H1 (cell line): ENCODE measurements at regions not wholly inside any gene's neighbourhood (a gene's known extent, or its start where the extent isn't known, plus 50 kb on each side); places are given as distances from the start of the nearest gene placed in this dataset.

Experiments used
- CTCF ChIA-PET: fragments of 300-600 bp; sonication (Branson Sonifier 250); formaldehyde crosslinking; loops from one replicate; lab custom pipeline; 2021; ENCODE audit not compliant: partially characterized antibody; lab: Charles Lee
- POLR2A ChIA-PET: fragments of 300-600 bp; sonication (Branson Sonifier 250); formaldehyde crosslinking; loops from one replicate; lab custom pipeline; 2021; ENCODE audit warnings: inconsistent platforms; ENCODE audit not compliant: partially characterized antibody; lab: Charles Lee
- DNase-seq, 2 experiments: peaks; one replicate each; pipeline versions ENCODE4 v3.0.0 to v3.0.0-alpha.2; 2010 to 2022; ENCODE audit warnings: low spot score in 2 of 2, low read depth in 1 of 2, mixed read lengths in 1 of 2
- FAIRE-seq: peaks from 2 replicates; lab custom pipeline; 2011; peaks lifted over from hg19 to GRCh38; lab: Jason Lieb, UNC
- H2AFZ ChIP-seq: 2 replicates; pipeline ENCODE4 v1.8.1; 2012; ENCODE audit warnings: low read length, inconsistent platforms
- H2AK5ac ChIP-seq: 2 replicates; pipeline ENCODE4 v1.6.1; 2013; ENCODE audit warnings: low read depth, low read length
- H2BK120ac ChIP-seq: replicated peaks from 2 replicates; pipeline ENCODE3; 2013; ENCODE audit warnings: low read depth, low read length, inconsistent platforms
- H2BK12ac ChIP-seq: 2 replicates; pipeline ENCODE4 v1.6.1; 2013; ENCODE audit warnings: low read depth, low read length
- H2BK15ac ChIP-seq: 2 replicates; pipeline ENCODE4 v1.6.1; 2013; ENCODE audit warnings: low read length
- H2BK20ac ChIP-seq: 2 replicates; pipeline ENCODE4 v1.6.1; 2013; ENCODE audit warnings: low read length
- H2BK5ac ChIP-seq: 2 replicates; pipeline ENCODE4 v1.6.1; 2013; ENCODE audit warnings: low read depth, low read length
- H3K14ac ChIP-seq: 2 replicates; pipeline ENCODE4 v1.6.1; 2013; ENCODE audit warnings: inconsistent platforms; ENCODE audit not compliant: insufficient read length
- H3K18ac ChIP-seq: 2 replicates; pipeline ENCODE4 v1.6.1; 2013; ENCODE audit warnings: low read length; ENCODE audit errors: extremely low read depth
- H3K23ac ChIP-seq: 2 replicates; pipeline ENCODE4 v1.6.1; 2013; ENCODE audit warnings: inconsistent platforms; ENCODE audit not compliant: insufficient read length
- H3K23me2 ChIP-seq: 2 replicates; pipeline ENCODE4 v1.6.1; 2013; ENCODE audit warnings: low read depth, low read length
- H3K27ac ChIP-seq: 2 replicates; pipeline ENCODE4 v1.6.1; 2011; ENCODE audit warnings: low read depth, low read length, inconsistent platforms
- H3K27me3 ChIP-seq, 4 experiments: replicated peaks in 1 of 4; 1 replicate in 1 of 4; 2 replicates in 3 of 4; pipeline versions ENCODE4 v1.6.1 to v1.8.1; 2011 to 2013; ENCODE audit warnings: low read length in 3 of 4, mild to moderate bottlenecking in 3 of 4, inconsistent platforms in 2 of 4, mixed read lengths in 2 of 4, moderate library complexity in 1 of 4; ENCODE audit not compliant: control insufficient read depth in 3 of 4, insufficient read depth in 3 of 4; ENCODE audit errors: extremely low read depth in 1 of 4
- H3K36me3 ChIP-seq, 4 experiments: 2 replicates each; pipeline versions ENCODE4 v1.6.1 to v1.8.1; 2011 to 2013; ENCODE audit warnings: mild to moderate bottlenecking in 4 of 4, low read length in 3 of 4, moderate library complexity in 2 of 4, control low read depth in 1 of 4, inconsistent platforms in 1 of 4; ENCODE audit not compliant: insufficient read depth in 4 of 4, control insufficient read depth in 2 of 4
- H3K4ac ChIP-seq: replicated peaks from 2 replicates; pipeline ENCODE3; 2013; ENCODE audit warnings: low read length, low read depth, mixed read lengths, inconsistent platforms; ENCODE audit not compliant: insufficient read length
- H3K4me1 ChIP-seq, 4 experiments: replicated peaks in 1 of 4; 1 replicate in 1 of 4; 2 replicates in 3 of 4; pipeline versions ENCODE4 v1.6.1 to v1.8.1; 2011 to 2013; ENCODE audit warnings: low read length in 3 of 4, inconsistent platforms in 2 of 4, mixed read lengths in 1 of 4; ENCODE audit not compliant: insufficient read depth in 4 of 4, control insufficient read depth in 3 of 4
- H3K4me2 ChIP-seq, 2 experiments: 2 replicates each; pipeline versions ENCODE4 v1.6.1 to v1.8.1; 2011 to 2013; ENCODE audit warnings: low read depth in 2 of 2, low read length in 2 of 2, control low read depth in 1 of 2, inconsistent platforms in 1 of 2, mild to moderate bottlenecking in 1 of 2; ENCODE audit not compliant: insufficient read depth in 1 of 2
- H3K4me3 ChIP-seq, 4 experiments: fragments of 200-600, 300-600 bp in 1 of 4; sonication (generic), shearing (Covaris generic), sonication (Bioruptor Twin) in 1 of 4; 2 replicates each; pipeline versions ENCODE4 v1.5.1 to v1.8.1; 2011 to 2016; ENCODE audit warnings: low read length in 4 of 4, low read depth in 3 of 4, control low read depth in 2 of 4, inconsistent platforms in 2 of 4, mild to moderate bottlenecking in 2 of 4, mixed read lengths in 1 of 4, moderate library complexity in 1 of 4; ENCODE audit not compliant: insufficient read depth in 2 of 4; ENCODE audit errors: extremely low read depth in 1 of 4
- H3K56ac ChIP-seq: replicated peaks from 2 replicates; pipeline ENCODE3; 2013; ENCODE audit warnings: low read depth, mild to moderate bottlenecking, mixed read lengths, low read length, inconsistent platforms; ENCODE audit not compliant: insufficient read length
- H3K79me1 ChIP-seq: 2 replicates; pipeline ENCODE4 v1.6.1; 2013; ENCODE audit warnings: low read depth, low read length, control low read depth
- H3K79me2 ChIP-seq, 2 experiments: 2 replicates each; pipeline versions ENCODE4 v1.6.1 to v1.8.1; 2012 to 2013; ENCODE audit warnings: low read length in 2 of 2, mild to moderate bottlenecking in 2 of 2, inconsistent platforms in 1 of 2; ENCODE audit not compliant: insufficient read depth in 2 of 2, control insufficient read depth in 1 of 2
- H3K9ac ChIP-seq, 4 experiments: replicated peaks in 1 of 4; 1 replicate in 1 of 4; 2 replicates in 3 of 4; pipeline versions ENCODE4 v1.6.1 to v1.8.1; 2011 to 2013; ENCODE audit warnings: low read depth in 3 of 4, low read length in 3 of 4, control low read depth in 2 of 4, mild to moderate bottlenecking in 2 of 4, moderate library complexity in 2 of 4, inconsistent platforms in 1 of 4; ENCODE audit errors: extremely low read depth in 1 of 4
- H3K9me3 ChIP-seq, 2 experiments: 2 replicates each; pipeline versions ENCODE4 v1.6.1 to v1.8.1; 2012 to 2013; ENCODE audit warnings: mild to moderate bottlenecking in 2 of 2, moderate library complexity in 2 of 2, control low read depth in 1 of 2, inconsistent platforms in 1 of 2, low read depth in 1 of 2, low read length in 1 of 2, mixed read lengths in 1 of 2; ENCODE audit not compliant: insufficient read depth in 2 of 2
- H4K20me1 ChIP-seq, 2 experiments: replicated peaks in 1 of 2; 2 replicates each; pipeline versions ENCODE3 to v1.8.1; 2011 to 2013; ENCODE audit warnings: inconsistent platforms in 2 of 2, low read length in 2 of 2, mild to moderate bottlenecking in 1 of 2; ENCODE audit not compliant: insufficient read depth in 2 of 2, control insufficient read depth in 1 of 2
- H4K5ac ChIP-seq: 2 replicates; pipeline ENCODE4 v1.6.1; 2013; ENCODE audit warnings: low read length, low read depth, mixed read lengths, inconsistent platforms; ENCODE audit not compliant: insufficient read length
- H4K8ac ChIP-seq: 2 replicates; pipeline ENCODE4 v1.8.0; 2013; ENCODE audit warnings: mild to moderate bottlenecking, moderate library complexity, low read length, inconsistent platforms; ENCODE audit not compliant: insufficient read depth; ENCODE audit errors: extremely low read depth
- H4K91ac ChIP-seq: replicated peaks from 2 replicates; pipeline ENCODE3; 2013; ENCODE audit warnings: low read length, mixed read lengths, inconsistent platforms; ENCODE audit not compliant: insufficient read length
- CHD1 ChIP-seq: IDR thresholded peaks from 2 replicates; pipeline ENCODE4 v1.6.1; 2012; ENCODE audit warnings: low read depth, low read length, improper control_type of control experiment
- EGR1 ChIP-seq: IDR thresholded peaks from 2 replicates; pipeline ENCODE4 v1.6.1; 2011; ENCODE audit warnings: low read depth, low read length, borderline replicate concordance
- EP300 ChIP-seq, 2 experiments: IDR thresholded peaks; 1 replicate in 1 of 2; 2 replicates in 1 of 2; pipeline ENCODE4 v1.6.1; 2011 to 2012; ENCODE audit warnings: low read depth in 2 of 2, low read length in 2 of 2, mild to moderate bottlenecking in 2 of 2, borderline replicate concordance in 1 of 2, inconsistent platforms in 1 of 2, moderate library complexity in 1 of 2
- MAX ChIP-seq: IDR thresholded peaks from 2 replicates; pipeline ENCODE4 v1.6.1; 2012; ENCODE audit warnings: inconsistent platforms
- POLR2AphosphoS5 ChIP-seq: IDR thresholded peaks from 2 replicates; pipeline ENCODE4 v1.6.1; 2011; ENCODE audit warnings: low read depth, low read length
- RFX5 ChIP-seq: IDR thresholded peaks from 2 replicates; pipeline ENCODE4 v1.6.1; 2011; ENCODE audit warnings: low read depth, low read length, improper control_type of control experiment, borderline replicate concordance
- SIN3A ChIP-seq, 2 experiments: IDR thresholded peaks in 1 of 2; conservative IDR thresholded peaks in 1 of 2; 2 replicates each; pipeline ENCODE4 v1.6.1; 2011 to 2012; ENCODE audit warnings: low read length in 2 of 2, improper control_type of control experiment in 1 of 2, low read depth in 1 of 2, mild to moderate bottlenecking in 1 of 2
- TAF7 ChIP-seq: optimal IDR thresholded peaks from 2 replicates; pipeline ENCODE3; 2011; ENCODE audit warnings: low read depth, mild to moderate bottlenecking, inconsistent platforms, low read length, moderate library complexity, borderline replicate concordance
- TCF12 ChIP-seq: IDR thresholded peaks from 2 replicates; pipeline ENCODE4 v1.6.1; 2011; ENCODE audit warnings: low read depth, mild to moderate bottlenecking, low read length
- ZNF274 ChIP-seq: IDR thresholded peaks from 2 replicates; pipeline ENCODE4 v1.7.0; 2012; ENCODE audit warnings: low read length, borderline replicate concordance; ENCODE audit errors: extremely low read depth
- WGBS, 2 experiments: shearing (Covaris generic) in 1 of 2; methylation state at CpG; one replicate each; pipeline versions ENCODE4 v1.1.6 to v1.1.7; 2013 to 2015; ENCODE audit warnings: low lambda C conversion rate in 2 of 2, mixed read lengths in 2 of 2, inconsistent platforms in 1 of 2, low coverage in 1 of 2, missing lambda C conversion rate in 1 of 2; ENCODE audit not compliant: insufficient replicate concordance in 2 of 2, insufficient coverage in 1 of 2, insufficient read length in 1 of 2; ENCODE audit errors: extremely low coverage in 1 of 2, missing lambda C conversion rate in 1 of 2; 5-methylcytosine and 5-hydroxymethylcytosine counted together
- TF ChIP-seq, protein P1 (sequence below): IDR thresholded peaks from 2 replicates; pipeline ENCODE4 v1.6.1; 2012; ENCODE audit warnings: low read length, inconsistent platforms

DNA sequence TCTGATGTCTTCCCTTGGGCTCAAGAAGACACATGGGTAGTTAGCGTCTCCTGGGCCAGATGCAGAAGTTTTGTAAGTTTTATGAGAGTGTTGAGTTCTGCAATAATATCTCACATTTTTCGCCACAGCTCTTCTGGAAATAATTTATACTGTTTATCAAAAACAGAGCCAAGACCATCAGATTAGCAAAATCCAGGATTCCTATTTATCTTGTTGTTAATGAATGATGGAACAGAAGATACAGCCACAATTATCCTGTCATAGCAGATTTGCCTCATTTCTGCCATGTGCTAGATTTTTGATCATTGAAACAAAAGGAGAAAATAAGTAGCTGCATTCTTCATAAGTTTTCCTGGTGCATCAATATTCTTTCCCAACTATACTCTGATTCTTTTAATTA lies 1048.6 kb upstream of the KLHL29 start:
- Histone ChIP-seq H2AFZ (no peak overlapping the region), H3K79me1 (no peaks in the 10 kb centered on the region), H3K4me2 (no peak overlapping the region), H3K79me2 (no peaks in the 10 kb centered on the region), H3K23ac (no peak overlapping the region), H2BK120ac (no peak overlapping the region), H2BK5ac (no peak overlapping the region), H2AK5ac (no peak overlapping the region), H3K23me2 (no peaks in the 10 kb centered on the region), H3K27ac (no peak overlapping the region), H3K4ac (no peak overlapping the region), H3K27me3 (no peaks in the 10 kb centered on the region), H4K8ac (no peak overlapping the region), H3K18ac (no peak overlapping the region), H3K4me1 (no peaks in the 10 kb centered on the region), H3K4me3 (no peak overlapping the region), H3K14ac (no peak overlapping the region), H3K56ac (no peak overlapping the region), H4K5ac (no peak overlapping the region), H3K36me3 (no peaks in the 10 kb centered on the region), H3K9me3 (no peaks in the 10 kb centered on the region), H4K20me1 (no peaks in the 10 kb centered on the region), H2BK12ac (no peak overlapping the region), H4K91ac (no peak overlapping the region), H2BK15ac (no peak overlapping the region), H3K9ac (no peak overlapping the region), H2BK20ac (no peak overlapping the region)
- CTCF ChIA-PET, result interaction anchor here (3.7 kb wide), 1 partner anchor 20 kb away, joined by 13 read pairs; no protein-coding TSS in a partner anchor
- POLR2A ChIA-PET, result no interaction called here
- WGBS, 2 experiments, result 86% methylated on average over 2 of the region's 2 CpGs; no CpG with 5 or more reads in 1 of the 2 experiments
- no peak for DNase-seq
- no peak for FAIRE-seq
- TF ChIP-seq POLR2AphosphoS5 (no peak), ZNF274 (no peak), MAX (no peak), RFX5 (no peak), TAF7 (no peak), TCF12 (no peak), EGR1 (no peak), EP300 (IDR thresholded peaks at IDR 0.05; ENCODE audit: borderline replicate concordance in 1 of 2, low read depth in 2 of 2, low read length in 2 of 2) (no peak), SIN3A (conservative IDR thresholded peaks at IDR 0.05 in 1 of 2, IDR thresholded peaks at IDR 0.05 in 1 of 2; ENCODE audit: low read depth in 1 of 2, low read length in 2 of 2) (no peak), CHD1 (no peak)
- TF ChIP-seq, protein P1, sequence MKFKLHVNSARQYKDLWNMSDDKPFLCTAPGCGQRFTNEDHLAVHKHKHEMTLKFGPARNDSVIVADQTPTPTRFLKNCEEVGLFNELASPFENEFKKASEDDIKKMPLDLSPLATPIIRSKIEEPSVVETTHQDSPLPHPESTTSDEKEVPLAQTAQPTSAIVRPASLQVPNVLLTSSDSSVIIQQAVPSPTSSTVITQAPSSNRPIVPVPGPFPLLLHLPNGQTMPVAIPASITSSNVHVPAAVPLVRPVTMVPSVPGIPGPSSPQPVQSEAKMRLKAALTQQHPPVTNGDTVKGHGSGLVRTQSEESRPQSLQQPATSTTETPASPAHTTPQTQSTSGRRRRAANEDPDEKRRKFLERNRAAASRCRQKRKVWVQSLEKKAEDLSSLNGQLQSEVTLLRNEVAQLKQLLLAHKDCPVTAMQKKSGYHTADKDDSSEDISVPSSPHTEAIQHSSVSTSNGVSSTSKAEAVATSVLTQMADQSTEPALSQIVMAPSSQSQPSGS, result no peak
